Parathyroid adenoma (tissue), 2 donors: ENCODE measurements at regions not wholly inside any gene's neighbourhood (a gene's known extent, or its start where the extent isn't known, plus 50 kb on each side); places are given as distances from the start of the nearest gene placed in this dataset.
"Not testable (repeated sequence)": the region's sequence is repeated elsewhere in the genome, so short reads cannot be mapped to it uniquely, and the experiment has no call there.

Experiments
- H2AFZ ChIP-seq: fragments of 300-600 bp; sonication (generic); one replicate; pipeline ENCODE4 v1.7.0; 2017; ENCODE audit warnings: antibody characterized with exemption, mild to moderate bottlenecking
- H3K27ac ChIP-seq: fragments of 300-600 bp; sonication (generic); one replicate; pipeline ENCODE4 v1.7.0; 2017
- H3K27me3 ChIP-seq: fragments of 300-600 bp; sonication (generic); one replicate; pipeline ENCODE4 v1.7.0; 2017; ENCODE audit warnings: low read length; ENCODE audit not compliant: control insufficient read depth, insufficient read depth
- H3K36me3 ChIP-seq: fragments of 300-600 bp; sonication (generic); one replicate; pipeline ENCODE4 v1.7.0; 2017; ENCODE audit warnings: low read length; ENCODE audit not compliant: control insufficient read depth, insufficient read depth
- H3K4me1 ChIP-seq: fragments of 300-600 bp; sonication (generic); one replicate; pipeline ENCODE4 v1.7.0; 2017; ENCODE audit warnings: control low read depth
- H3K4me2 ChIP-seq: fragments of 300-600 bp; sonication (generic); one replicate; pipeline ENCODE4 v1.7.0; 2017; ENCODE audit warnings: low read length
- H3K4me3 ChIP-seq: fragments of 300-600 bp; sonication (generic); one replicate; pipeline ENCODE4 v1.7.0; 2017; ENCODE audit warnings: low read depth, low read length
- H3K79me2 ChIP-seq: fragments of 300-600 bp; sonication (generic); one replicate; pipeline ENCODE4 v1.7.0; 2017; ENCODE audit warnings: control low read depth
- H3K9ac ChIP-seq: fragments of 300-600 bp; sonication (generic); one replicate; pipeline ENCODE4 v1.7.0; 2017; ENCODE audit warnings: mild to moderate bottlenecking
- H3K9me3 ChIP-seq: fragments of 300-600 bp; sonication (generic); one replicate; pipeline ENCODE4 v1.7.0; 2017; ENCODE audit warnings: low read length; ENCODE audit not compliant: control insufficient read depth
- TF ChIP-seq, protein P1 (sequence below): fragments of 300-600 bp; sonication (generic); IDR thresholded peaks from one replicate; pipeline ENCODE4 v1.7.0; 2017; ENCODE audit warnings: antibody characterized with exemption, mild to moderate bottlenecking
- donor health status: primary hyperparathyroidism.

DNA sequence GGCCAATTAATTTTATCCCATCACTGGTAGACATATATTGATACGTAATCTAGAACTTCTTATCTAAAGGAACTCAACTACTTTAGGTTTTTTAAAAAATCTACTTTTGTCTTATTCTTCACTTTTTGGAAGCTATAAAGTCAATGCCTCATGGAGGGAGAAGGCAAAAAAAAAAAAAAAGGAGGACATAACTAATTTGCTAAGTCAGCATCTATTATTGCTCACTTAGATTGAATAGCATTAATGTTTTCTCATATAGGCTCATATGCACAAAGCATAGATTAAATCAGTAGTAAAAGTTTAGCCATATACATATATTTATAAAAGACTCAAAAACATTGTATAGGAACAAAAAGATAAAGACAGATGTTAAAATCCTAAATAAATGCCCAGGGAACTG lies 179.3 kb upstream of the DGKB start:
- H3K9me3 ChIP-seq, result no peaks in the 10 kb centered on the region
- TF ChIP-seq, protein P1, sequence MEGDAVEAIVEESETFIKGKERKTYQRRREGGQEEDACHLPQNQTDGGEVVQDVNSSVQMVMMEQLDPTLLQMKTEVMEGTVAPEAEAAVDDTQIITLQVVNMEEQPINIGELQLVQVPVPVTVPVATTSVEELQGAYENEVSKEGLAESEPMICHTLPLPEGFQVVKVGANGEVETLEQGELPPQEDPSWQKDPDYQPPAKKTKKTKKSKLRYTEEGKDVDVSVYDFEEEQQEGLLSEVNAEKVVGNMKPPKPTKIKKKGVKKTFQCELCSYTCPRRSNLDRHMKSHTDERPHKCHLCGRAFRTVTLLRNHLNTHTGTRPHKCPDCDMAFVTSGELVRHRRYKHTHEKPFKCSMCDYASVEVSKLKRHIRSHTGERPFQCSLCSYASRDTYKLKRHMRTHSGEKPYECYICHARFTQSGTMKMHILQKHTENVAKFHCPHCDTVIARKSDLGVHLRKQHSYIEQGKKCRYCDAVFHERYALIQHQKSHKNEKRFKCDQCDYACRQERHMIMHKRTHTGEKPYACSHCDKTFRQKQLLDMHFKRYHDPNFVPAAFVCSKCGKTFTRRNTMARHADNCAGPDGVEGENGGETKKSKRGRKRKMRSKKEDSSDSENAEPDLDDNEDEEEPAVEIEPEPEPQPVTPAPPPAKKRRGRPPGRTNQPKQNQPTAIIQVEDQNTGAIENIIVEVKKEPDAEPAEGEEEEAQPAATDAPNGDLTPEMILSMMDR, result no peak
- no peaks in the 10 kb centered on the region for H3K27me3 ChIP-seq

DNA sequence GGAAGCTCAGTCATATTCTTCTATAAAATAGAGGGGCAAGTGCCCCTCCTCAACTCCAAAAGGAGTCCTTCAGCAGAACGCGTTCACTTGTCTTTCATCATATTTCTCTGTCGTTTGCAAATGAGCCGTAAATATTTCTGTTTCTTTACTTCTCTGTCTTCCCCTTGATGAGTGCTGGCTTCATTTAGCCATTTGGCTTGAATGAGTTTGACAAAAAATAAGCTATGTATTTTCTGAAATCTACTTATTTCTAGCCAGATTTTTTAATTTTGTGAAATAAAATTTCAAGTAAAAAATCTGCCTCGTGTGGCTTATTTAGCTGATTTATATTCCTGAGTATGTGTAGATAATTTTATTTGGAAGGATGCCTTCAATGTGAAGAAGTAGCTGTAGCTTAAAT lies 170.8 kb upstream of the DGKB start:
- H3K27ac ChIP-seq, result no peak overlapping the region
- H2AFZ ChIP-seq, result no peak overlapping the region
- H3K4me2 ChIP-seq, result no peak overlapping the region
- no peaks in the 10 kb centered on the region for H3K79me2 ChIP-seq
- TF ChIP-seq, protein P1, result no peak
- H3K4me3 ChIP-seq, result no peak overlapping the region
- H3K36me3 ChIP-seq, result no peaks in the 10 kb centered on the region
- no peaks in the 10 kb centered on the region for H3K9me3 ChIP-seq
- no peaks in the 10 kb centered on the region for H3K27me3 ChIP-seq
- no peaks in the 10 kb centered on the region for H3K4me1 ChIP-seq
- H3K9ac ChIP-seq, result no peak overlapping the region

More for the DNA sequence above, 179.3 kb upstream of the DGKB start:
- Histone ChIP-seq H2AFZ (no peak overlapping the region), H3K79me2 (no peaks in the 10 kb centered on the region), H3K27ac (no peak overlapping the region), H3K4me1 (no peaks in the 10 kb centered on the region), H3K36me3 (no peaks in the 10 kb centered on the region), H3K4me3 (no peak overlapping the region), H3K4me2 (no peak overlapping the region), H3K9ac (no peak overlapping the region)

DNA sequence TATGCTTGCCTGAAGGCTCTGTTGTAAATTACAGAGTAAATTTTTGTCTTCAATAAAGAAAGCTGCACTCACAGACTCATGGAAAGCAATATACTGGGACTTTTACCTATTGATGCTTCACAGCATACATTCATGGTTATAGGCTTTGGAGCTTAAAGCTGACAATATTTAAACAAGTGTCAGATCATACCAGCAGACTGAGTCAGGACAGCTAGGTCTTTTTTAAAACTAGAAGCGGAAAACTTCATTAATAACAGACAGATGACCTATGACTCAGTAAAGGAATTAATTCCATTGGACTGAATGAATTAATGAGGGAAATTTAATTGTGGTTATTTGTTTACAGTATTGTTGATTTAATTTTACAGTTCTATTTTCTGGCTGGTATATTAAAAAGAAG lies 165.8 kb upstream of the DGKB start:
- Histone ChIP-seq H3K27me3 (no peaks in the 10 kb centered on the region), H3K79me2 (no peaks in the 10 kb centered on the region), H3K4me3 (no peak overlapping the region), H3K4me1 (no peaks in the 10 kb centered on the region), H3K4me2 (no peak overlapping the region), H3K9ac (no peak overlapping the region), H3K9me3 (no peaks in the 10 kb centered on the region), H2AFZ (no peak overlapping the region), H3K27ac (no peak overlapping the region), H3K36me3 (no peaks in the 10 kb centered on the region)
- TF ChIP-seq, protein P1, result no peak

DNA sequence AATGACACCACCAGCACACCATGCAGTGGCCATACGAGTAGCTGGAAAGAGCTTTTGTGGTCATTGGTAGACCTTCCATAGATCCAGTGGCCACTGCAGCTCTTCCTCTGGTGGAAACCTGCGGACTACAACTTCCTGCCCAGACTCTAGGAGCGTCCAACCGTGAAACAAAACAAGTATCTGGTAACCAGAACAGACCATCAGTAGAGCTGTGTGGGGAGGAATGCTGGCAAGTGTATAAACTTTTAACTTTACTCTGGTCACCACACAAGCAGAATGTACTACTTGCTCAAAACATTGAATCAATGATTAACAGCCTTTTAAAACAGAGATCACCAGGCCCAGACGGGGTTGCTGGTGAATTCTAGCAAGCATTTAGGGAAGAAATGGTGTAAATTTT lies 154.7 kb upstream of the DGKB start:
- H3K4me3 ChIP-seq, result no peak overlapping the region
- H3K36me3 ChIP-seq, result no peaks in the 10 kb centered on the region
- H2AFZ ChIP-seq, result no peak overlapping the region
- H3K27me3 ChIP-seq, result no peaks in the 10 kb centered on the region
- H3K79me2 ChIP-seq, result no peaks in the 10 kb centered on the region
- no peaks in the 10 kb centered on the region for H3K9me3 ChIP-seq
- TF ChIP-seq, protein P1, result no peak
- H3K27ac ChIP-seq, result no peak overlapping the region
- H3K4me2 ChIP-seq, result no peak overlapping the region
- no peak overlapping the region for H3K9ac ChIP-seq
- H3K4me1 ChIP-seq, result no peaks in the 10 kb centered on the region

DNA sequence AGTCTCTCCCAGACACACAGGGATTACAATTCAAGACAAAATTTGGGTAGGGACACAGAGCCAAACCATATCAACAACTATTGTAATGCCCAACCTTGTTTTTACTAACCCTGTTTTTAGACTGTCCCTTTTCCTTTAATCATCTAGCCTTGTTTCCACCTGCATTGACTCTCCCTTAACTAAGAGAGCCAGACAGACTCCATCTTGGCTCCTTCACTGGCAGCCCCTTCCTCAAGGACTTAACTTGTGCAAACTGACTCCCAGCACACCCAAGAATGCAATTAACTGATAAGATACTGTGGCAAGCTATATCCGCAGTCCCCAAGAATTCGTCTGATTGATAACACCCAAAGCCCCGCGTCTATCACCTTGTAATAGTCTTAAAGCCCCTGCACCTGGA lies 151.8 kb upstream of the DGKB start:
- not testable (repeated sequence) for H3K79me2 ChIP-seq, H2AFZ ChIP-seq, H3K4me3 ChIP-seq, H3K9me3 ChIP-seq, H3K27me3 ChIP-seq, H3K36me3 ChIP-seq, H3K4me2 ChIP-seq, H3K9ac ChIP-seq, H3K4me1 ChIP-seq, H3K27ac ChIP-seq
